Skeletal muscle tissue (tissue), 3 donors: ENCODE measurements at regions not wholly inside any gene's neighbourhood (a gene's known extent, or its start where the extent isn't known, plus 50 kb on each side); places are given as distances from the start of the nearest gene placed in this dataset.

ENCODE experiments used
- H3K27ac ChIP-seq: one replicate; pipeline ENCODE4 v1.7.0; 2013; ENCODE audit warnings: mild to moderate bottlenecking, low read depth, low read length, inconsistent platforms
- H3K27me3 ChIP-seq, 3 donors: one replicate each; pipeline ENCODE4 v1.7.0; 2013; ENCODE audit warnings: low read length in 3 of 3; ENCODE audit not compliant: control insufficient read depth in 3 of 3, insufficient read depth in 3 of 3
- H3K36me3 ChIP-seq, 3 donors: one replicate each; pipeline ENCODE4 v1.7.0; 2013; ENCODE audit warnings: low read length in 3 of 3; ENCODE audit not compliant: control insufficient read depth in 3 of 3, insufficient read depth in 3 of 3
- H3K4me1 ChIP-seq, 3 donors: one replicate each; pipeline ENCODE4 v1.7.0; 2013; ENCODE audit warnings: low read length in 3 of 3, mild to moderate bottlenecking in 3 of 3; ENCODE audit not compliant: control insufficient read depth in 3 of 3, insufficient read depth in 3 of 3
- H3K4me3 ChIP-seq, 3 donors: one replicate each; pipeline ENCODE4 v1.7.0; 2013; ENCODE audit warnings: low read length in 3 of 3
- H3K9ac ChIP-seq, 3 donors: one replicate each; pipeline ENCODE4 v1.7.0; 2013; ENCODE audit warnings: low read length in 3 of 3, mild to moderate bottlenecking in 3 of 3, moderate library complexity in 2 of 3, low read depth in 1 of 3
- H3K9me3 ChIP-seq, 3 donors: one replicate each; pipeline ENCODE4 v1.7.0; 2013; ENCODE audit warnings: low read length in 3 of 3; ENCODE audit not compliant: control insufficient read depth in 3 of 3
- donor health status: Osteomylitis.

DNA sequence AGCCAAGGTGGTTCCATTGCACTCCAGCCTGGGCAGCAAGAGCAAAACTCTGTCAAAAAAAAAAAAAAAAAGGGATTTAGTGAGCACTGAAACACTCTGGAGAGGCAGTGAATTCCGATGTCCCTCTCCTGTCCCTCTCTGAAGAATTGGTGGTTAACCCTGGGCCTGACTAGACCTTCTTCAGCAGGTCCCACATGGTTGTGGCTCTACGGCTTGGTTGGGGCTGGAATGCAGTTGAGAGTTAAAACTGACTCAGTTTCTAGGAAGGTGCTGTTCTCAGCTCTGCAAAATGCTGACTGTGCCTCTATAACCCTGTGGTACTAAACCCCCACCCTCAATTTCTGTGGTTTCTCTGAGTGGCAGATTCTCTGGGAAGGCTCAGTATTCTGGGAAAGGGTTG lies 173.3 kb downstream of the SEC16B start:
- H3K27ac ChIP-seq: no peak overlapping the region
- no peaks in the 10 kb centered on the region for H3K27me3 ChIP-seq
- no peak overlapping the region for H3K9ac ChIP-seq
- peaks cover 0 to 2% (median 0%) of the 10 kb centered on the region in 3 donors for H3K9me3 ChIP-seq
- H3K4me3 ChIP-seq: no peak overlapping the region
- peaks cover 13 to 18% (median 14%) of the 10 kb centered on the region in 3 donors for H3K4me1 ChIP-seq
- H3K36me3 ChIP-seq: no peaks in the 10 kb centered on the region

DNA sequence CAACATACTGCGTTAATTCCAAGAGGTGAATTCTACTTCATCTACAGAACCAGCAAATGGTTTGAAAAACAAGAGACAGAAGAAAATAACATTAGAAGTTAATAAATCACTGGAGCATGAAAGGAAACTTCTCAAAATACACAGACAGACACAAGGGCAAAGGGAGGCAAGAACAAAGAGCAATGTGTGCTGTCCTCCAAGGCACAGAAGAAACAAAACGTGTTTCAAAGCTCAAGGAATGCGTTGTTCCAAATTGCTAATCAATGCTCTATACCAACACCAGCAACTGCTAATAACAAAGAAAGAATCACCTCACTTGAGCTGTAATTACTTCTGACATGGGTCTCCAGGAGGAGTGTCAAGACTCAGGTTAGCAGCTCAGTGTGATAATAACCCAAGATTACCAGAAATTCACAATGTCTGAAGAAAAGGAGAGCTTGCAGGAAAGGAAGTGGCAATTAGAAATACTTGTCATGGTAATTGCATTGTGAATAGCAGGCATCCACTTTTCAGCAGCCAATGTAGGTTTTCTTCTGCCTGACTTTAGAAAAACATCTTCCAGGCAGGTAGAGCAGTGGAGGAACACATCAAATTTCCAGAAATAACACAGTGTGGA lies 175.4 kb downstream of the SEC16B start:
- Histone ChIP-seq H3K36me3 (no peaks in the 10 kb centered on the region), H3K27me3 (no peaks in the 10 kb centered on the region), H3K27ac (no peak overlapping the region), H3K9me3 (peaks cover 0 to 1% (median 0%) of the 10 kb centered on the region in 3 donors), H3K4me1 (peaks cover 0 to 1% (median under 1%) of the 10 kb centered on the region in 3 donors), H3K4me3 (no peak overlapping the region), H3K9ac (no peak overlapping the region)

DNA sequence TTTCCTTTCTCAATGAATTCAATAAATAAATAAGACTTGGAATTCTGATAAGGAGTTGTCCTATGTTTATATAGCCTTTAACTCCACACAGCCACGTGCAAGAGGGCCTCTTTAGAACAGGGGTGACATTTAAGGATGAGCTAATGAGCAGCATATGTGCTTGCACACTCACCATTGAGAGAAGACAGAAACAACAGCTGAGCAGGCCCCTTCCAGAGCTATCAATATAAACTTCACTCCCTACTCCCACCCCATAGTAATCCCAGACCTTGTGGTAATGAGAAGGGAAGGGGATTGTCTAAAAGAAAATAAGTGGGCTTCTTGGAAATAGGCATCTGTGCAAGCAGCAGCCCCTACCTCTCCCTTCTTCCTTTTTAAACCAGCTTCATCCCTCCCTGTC lies 176.0 kb downstream of the SEC16B start:
- Histone ChIP-seq H3K9ac (no peak overlapping the region), H3K4me1 (no peaks in the 10 kb centered on the region), H3K27ac (no peak overlapping the region), H3K4me3 (no peak overlapping the region), H3K36me3 (no peaks in the 10 kb centered on the region), H3K27me3 (no peaks in the 10 kb centered on the region), H3K9me3 (no peaks in the 10 kb centered on the region)

DNA sequence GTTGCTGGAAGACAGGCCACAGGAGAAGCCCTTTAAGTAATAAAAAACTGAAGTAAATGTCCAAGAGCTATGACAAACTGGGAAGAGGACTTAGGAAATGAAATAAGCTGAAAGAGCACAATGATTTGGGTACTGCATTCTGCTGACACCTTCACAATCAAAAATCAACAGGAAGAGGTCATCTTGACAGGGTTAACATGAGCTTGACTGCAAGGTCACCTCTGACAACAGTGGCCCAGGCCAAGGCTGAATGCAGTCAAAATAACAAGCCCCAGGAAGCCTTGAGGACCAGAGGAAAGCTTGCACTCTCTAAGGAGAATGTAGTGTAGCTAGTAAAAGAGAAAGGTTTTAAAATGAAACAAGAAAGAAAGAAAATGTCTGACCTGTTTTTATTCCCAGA lies 179.3 kb downstream of the SEC16B start:
- Histone ChIP-seq H3K9me3 (no peaks in the 10 kb centered on the region), H3K27me3 (no peaks in the 10 kb centered on the region), H3K27ac (no peak overlapping the region), H3K9ac (no peak overlapping the region), H3K4me1 (no peaks in the 10 kb centered on the region), H3K4me3 (no peak overlapping the region), H3K36me3 (no peaks in the 10 kb centered on the region)

DNA sequence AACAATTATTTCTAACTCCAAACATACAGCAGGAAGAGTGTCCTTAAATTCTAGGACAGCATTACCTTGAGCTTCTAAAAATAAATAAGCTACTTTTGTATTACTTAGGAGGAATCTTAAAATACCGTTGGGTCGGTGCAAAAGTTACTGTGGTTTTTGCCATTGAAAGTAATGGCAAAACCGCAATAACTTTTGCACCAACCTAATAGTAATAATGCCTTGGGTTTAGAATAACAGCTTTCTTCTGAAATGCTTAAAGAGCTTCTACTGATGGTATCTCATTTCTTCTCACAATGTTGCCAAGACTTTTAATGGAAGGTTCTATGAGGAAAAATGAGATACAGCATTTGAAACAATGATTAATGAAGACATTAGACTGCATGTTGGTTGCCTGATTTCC lies 179.9 kb downstream of the SEC16B start:
- no peaks in the 10 kb centered on the region for H3K9me3 ChIP-seq

DNA sequence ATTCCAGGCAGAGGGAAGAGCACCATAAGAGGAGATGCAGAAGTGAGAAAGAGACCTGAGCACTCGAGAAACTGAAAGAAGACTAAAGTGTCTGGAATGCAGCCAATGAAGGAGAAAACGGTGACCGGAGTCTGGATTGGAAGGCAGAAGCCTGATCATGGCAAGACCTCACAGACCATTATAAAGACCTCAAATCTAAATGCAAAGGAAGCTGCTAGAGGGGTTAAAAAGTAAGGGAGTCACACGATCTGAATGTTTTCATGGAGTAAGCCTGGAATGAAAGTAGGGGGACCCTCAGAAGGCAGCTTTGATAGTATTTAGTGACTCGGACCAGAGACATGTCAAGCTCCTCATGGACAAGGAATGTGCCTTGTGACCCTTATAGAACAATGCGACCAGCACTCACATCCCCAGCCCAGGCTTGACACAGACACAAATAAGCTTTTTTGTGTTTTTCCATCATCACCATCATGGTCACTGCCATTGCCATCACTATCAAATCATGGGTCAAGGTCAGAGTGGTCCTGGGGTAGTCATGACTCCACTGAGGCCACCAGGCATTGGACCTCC lies 183.6 kb downstream of the SEC16B start:
- no peak overlapping the region for H3K9ac ChIP-seq
- H3K9me3 ChIP-seq: no peaks in the 10 kb centered on the region
- no peaks in the 10 kb centered on the region for H3K4me1 ChIP-seq
- no peak overlapping the region for H3K4me3 ChIP-seq
- no peak overlapping the region for H3K27ac ChIP-seq
- no peaks in the 10 kb centered on the region for H3K27me3 ChIP-seq
- H3K36me3 ChIP-seq: no peaks in the 10 kb centered on the region

More for the DNA sequence above, 179.9 kb downstream of the SEC16B start:
- Histone ChIP-seq H3K9ac (no peak overlapping the region), H3K4me3 (no peak overlapping the region), H3K27ac (no peak overlapping the region), H3K27me3 (no peaks in the 10 kb centered on the region), H3K36me3 (no peaks in the 10 kb centered on the region), H3K4me1 (no peaks in the 10 kb centered on the region)

DNA sequence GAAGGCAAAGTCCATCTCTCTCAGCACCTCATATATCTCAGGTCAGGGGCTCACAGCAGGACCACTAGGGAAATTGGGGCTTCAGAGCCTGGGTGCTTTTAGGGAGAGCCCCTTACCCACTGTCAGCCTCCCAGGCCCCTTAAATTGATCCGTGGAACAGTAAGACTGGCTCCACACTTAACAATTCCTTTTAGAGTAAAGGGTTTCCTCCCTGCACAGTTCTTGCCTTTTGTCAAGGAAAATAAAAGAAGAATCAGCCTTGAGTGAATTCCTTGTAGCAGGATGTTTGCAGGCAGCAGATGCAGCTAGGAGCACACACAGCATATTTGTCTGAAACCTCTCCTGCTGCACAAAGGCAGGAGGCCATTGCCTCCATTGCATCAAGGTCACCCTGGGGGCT lies 184.9 kb downstream of the SEC16B start:
- Histone ChIP-seq H3K9ac (no peak overlapping the region), H3K27ac (no peak overlapping the region), H3K4me1 (peaks cover 0 to 4% (median 0%) of the 10 kb centered on the region in 3 donors), H3K27me3 (no peaks in the 10 kb centered on the region), H3K9me3 (no peaks in the 10 kb centered on the region), H3K36me3 (no peaks in the 10 kb centered on the region), H3K4me3 (no peak overlapping the region)

DNA sequence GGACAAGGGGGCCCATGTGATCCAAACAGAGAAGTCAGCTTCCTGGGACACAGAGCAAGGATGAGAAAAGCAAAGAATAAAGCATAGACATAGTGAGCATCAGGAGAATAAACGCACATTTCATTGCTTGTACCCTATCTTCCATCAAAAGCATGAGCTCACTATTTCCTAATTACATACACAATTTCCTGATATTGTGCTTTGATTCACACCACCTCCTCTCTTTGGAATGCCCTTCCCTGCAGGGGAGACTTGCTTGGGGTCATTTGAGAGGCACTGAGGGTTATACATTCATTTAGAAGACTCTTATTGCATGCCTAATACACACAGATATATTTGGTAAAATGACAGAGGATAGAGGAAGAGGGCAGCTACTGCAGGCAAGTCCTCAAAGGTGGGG lies 185.4 kb downstream of the SEC16B start:
- H3K27ac ChIP-seq: no peak overlapping the region
- no peaks in the 10 kb centered on the region for H3K36me3 ChIP-seq
- no peak overlapping the region for H3K4me3 ChIP-seq
- H3K27me3 ChIP-seq: no peaks in the 10 kb centered on the region
- H3K9ac ChIP-seq: no peak overlapping the region
- no peaks in the 10 kb centered on the region for H3K9me3 ChIP-seq
- H3K4me1 ChIP-seq: peaks cover 0 to 4% (median 0%) of the 10 kb centered on the region in 3 donors

DNA sequence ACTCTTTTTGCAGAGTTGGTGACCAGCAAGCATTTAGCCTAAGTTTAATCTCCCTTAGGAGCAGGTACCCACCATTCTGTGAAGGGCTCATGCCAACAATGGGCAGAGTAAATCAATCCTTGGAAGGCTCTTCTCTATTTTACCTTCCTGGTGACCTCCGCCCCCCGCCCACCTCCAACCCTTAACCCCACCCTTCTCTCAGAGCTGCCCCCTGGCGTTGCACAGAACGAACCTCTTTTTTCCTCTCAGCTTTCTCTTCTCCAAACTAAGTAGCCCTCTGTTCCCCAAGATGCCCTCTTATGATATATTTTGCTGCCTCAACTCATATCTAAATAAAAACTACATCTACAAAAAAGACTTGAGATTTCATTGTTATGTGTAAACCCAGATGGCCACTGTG lies 186.8 kb downstream of the SEC16B start:
- Histone ChIP-seq H3K9me3 (no peaks in the 10 kb centered on the region), H3K27me3 (no peaks in the 10 kb centered on the region), H3K9ac (no peak overlapping the region), H3K27ac (no peak overlapping the region), H3K4me1 (peaks cover 0 to 4% (median 0%) of the 10 kb centered on the region in 3 donors), H3K36me3 (no peaks in the 10 kb centered on the region), H3K4me3 (no peak overlapping the region)

DNA sequence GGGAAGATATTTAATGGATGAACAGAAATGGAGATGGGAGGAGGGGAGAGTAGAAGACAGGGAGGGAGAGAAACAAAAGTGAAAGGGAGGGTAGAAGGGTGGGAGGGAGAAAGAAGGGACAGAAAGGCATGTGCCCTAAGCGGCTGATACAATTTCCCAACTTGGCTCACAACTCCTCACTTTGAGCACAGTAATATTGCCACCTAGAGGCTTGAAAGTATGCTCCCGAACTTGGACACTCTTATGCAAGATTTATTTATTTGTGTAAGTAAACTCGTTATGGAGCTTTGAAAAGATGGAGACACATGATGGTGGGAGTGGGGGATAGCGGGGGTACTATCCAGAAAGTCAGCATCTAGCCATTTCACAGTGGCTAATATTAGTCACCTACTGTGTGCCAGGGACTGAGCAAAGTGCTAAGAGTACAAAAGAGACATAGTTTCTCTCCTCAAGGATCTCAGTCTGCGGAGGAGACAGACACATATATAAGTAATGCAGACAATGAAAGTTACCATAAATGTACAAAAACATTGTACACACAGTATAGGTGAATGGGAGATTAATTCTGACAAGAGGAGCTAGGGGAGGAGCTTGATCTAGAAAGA lies 189.7 kb downstream of the SEC16B start:
- Histone ChIP-seq H3K27ac (no peak overlapping the region), H3K4me3 (no peak overlapping the region), H3K9ac (no peak overlapping the region), H3K36me3 (no peaks in the 10 kb centered on the region), H3K4me1 (peaks cover 0 to 4% (median 0%) of the 10 kb centered on the region in 3 donors), H3K9me3 (no peaks in the 10 kb centered on the region), H3K27me3 (no peaks in the 10 kb centered on the region)
